ENCODE measurements at regions not wholly inside any gene's neighbourhood (a gene's known extent, or its start where the extent isn't known, plus 50 kb on each side); places are given as distances from the start of the nearest gene placed in this dataset.
"Not testable (repeated sequence)": the region's sequence is repeated elsewhere in the genome, so short reads cannot be mapped to it uniquely, and the experiment has no call there.

- DNase-seq, result no peak
- Histone ChIP-seq H3K4me3 (ENCODE audit: low read length) (no peak overlapping the region), H3K27me3 (ENCODE audit: control insufficient read depth, insufficient read depth, low read length) (no peaks in the 10 kb centered on the region), H3K27ac (ENCODE audit: low read length) (no peak overlapping the region), H3K9me3 (replicated peaks; ENCODE audit: control insufficient read depth, low read depth, low read length) (no peaks in the 10 kb centered on the region), H3K36me3 (ENCODE audit: control insufficient read depth, insufficient read depth, low read length) (no peaks in the 10 kb centered on the region), H3K4me1 (ENCODE audit: control insufficient read depth, insufficient read depth, low read length) (no peaks in the 10 kb centered on the region)
- WGBS (ENCODE audit: insufficient coverage), result 67% methylated on average over 1 of the region's 4 CpGs
Measured at GRCh38 chr15:93771196-93772030, 459.9 kb upstream of the MCTP2 start.

- H3K27ac ChIP-seq (ENCODE audit: low read length), result no peak overlapping the region
- DNase-seq, result no peak
- no peak overlapping the region for H3K4me3 ChIP-seq (ENCODE audit: low read length)
- H3K4me1 ChIP-seq (ENCODE audit: control insufficient read depth, insufficient read depth, low read length), result no peaks in the 10 kb centered on the region
- H3K36me3 ChIP-seq (ENCODE audit: control insufficient read depth, insufficient read depth, low read length), result no peaks in the 10 kb centered on the region
- WGBS (ENCODE audit: insufficient coverage), result no CpG with 5 or more reads among the region's 1 CpG
- no peaks in the 10 kb centered on the region for H3K27me3 ChIP-seq (ENCODE audit: control insufficient read depth, insufficient read depth, low read length)
- no peaks in the 10 kb centered on the region for H3K9me3 ChIP-seq (replicated peaks; ENCODE audit: control insufficient read depth, low read depth, low read length)
Measured at GRCh38 chr15:93770788-93771187, 460.6 kb upstream of the MCTP2 start.

GRCh38 chr15:93762036-93762435 lies 469.3 kb upstream of the MCTP2 start:
- H3K4me1 ChIP-seq (ENCODE audit: control insufficient read depth, insufficient read depth, low read length), result peaks cover 9% of the 10 kb centered on the region
- peaks cover 2% of the 10 kb centered on the region for H3K9me3 ChIP-seq (replicated peaks; ENCODE audit: control insufficient read depth, low read depth, low read length)
- no peaks in the 10 kb centered on the region for H3K27me3 ChIP-seq (ENCODE audit: control insufficient read depth, insufficient read depth, low read length)
- no CpG with 5 or more reads among the region's 3 CpGs for WGBS (ENCODE audit: insufficient coverage)
- H3K27ac ChIP-seq (ENCODE audit: low read length), result no peak overlapping the region
- H3K4me3 ChIP-seq (ENCODE audit: low read length), result no peak overlapping the region
- peak; percentile 84 for DNase-seq
- no peaks in the 10 kb centered on the region for H3K36me3 ChIP-seq (ENCODE audit: control insufficient read depth, insufficient read depth, low read length)

GRCh38 chr15:93759629-93760028 lies 471.7 kb upstream of the MCTP2 start:
- no peak overlapping the region for H3K27ac ChIP-seq (ENCODE audit: low read length)
- no peaks in the 10 kb centered on the region for H3K27me3 ChIP-seq (ENCODE audit: control insufficient read depth, insufficient read depth, low read length)
- no CpG with 5 or more reads among the region's 3 CpGs for WGBS (ENCODE audit: insufficient coverage)
- peak; percentile 19 for DNase-seq
- H3K4me1 ChIP-seq (ENCODE audit: control insufficient read depth, insufficient read depth, low read length), result peaks cover 9% of the 10 kb centered on the region
- peaks cover 4% of the 10 kb centered on the region for H3K9me3 ChIP-seq (replicated peaks; ENCODE audit: control insufficient read depth, low read depth, low read length)
- H3K4me3 ChIP-seq (ENCODE audit: low read length), result no peak overlapping the region
- no peaks in the 10 kb centered on the region for H3K36me3 ChIP-seq (ENCODE audit: control insufficient read depth, insufficient read depth, low read length)

GRCh38 chr15:93758824-93759223 lies 472.5 kb upstream of the MCTP2 start:
- Histone ChIP-seq H3K27me3 (ENCODE audit: control insufficient read depth, insufficient read depth, low read length) (no peaks in the 10 kb centered on the region), H3K4me3 (ENCODE audit: low read length) (no peak overlapping the region), H3K27ac (ENCODE audit: low read length) (no peak overlapping the region), H3K36me3 (ENCODE audit: control insufficient read depth, insufficient read depth, low read length) (no peaks in the 10 kb centered on the region), H3K4me1 (ENCODE audit: control insufficient read depth, insufficient read depth, low read length) (peaks cover 9% of the 10 kb centered on the region), H3K9me3 (replicated peaks; ENCODE audit: control insufficient read depth, low read depth, low read length) (peaks cover 4% of the 10 kb centered on the region)
- WGBS (ENCODE audit: insufficient coverage), result no CpG with 5 or more reads among the region's 2 CpGs
- DNase-seq, result no peak

GRCh38 chr15:93748710-93749109 lies 482.7 kb upstream of the MCTP2 start:
- Histone ChIP-seq H3K4me3 (ENCODE audit: low read length) (no peak overlapping the region), H3K9me3 (replicated peaks; ENCODE audit: control insufficient read depth, low read depth, low read length) (peaks cover 23% of the 10 kb centered on the region), H3K4me1 (ENCODE audit: control insufficient read depth, insufficient read depth, low read length) (no peaks in the 10 kb centered on the region), H3K36me3 (ENCODE audit: control insufficient read depth, insufficient read depth, low read length) (no peaks in the 10 kb centered on the region), H3K27me3 (ENCODE audit: control insufficient read depth, insufficient read depth, low read length) (no peaks in the 10 kb centered on the region), H3K27ac (ENCODE audit: low read length) (no peak overlapping the region)
- no peak for DNase-seq

- H3K27me3 ChIP-seq (ENCODE audit: control insufficient read depth, insufficient read depth, low read length); H3K27ac ChIP-seq (ENCODE audit: low read length); H3K9me3 ChIP-seq (replicated peaks; ENCODE audit: control insufficient read depth, low read depth, low read length); H3K36me3 ChIP-seq (ENCODE audit: control insufficient read depth, insufficient read depth, low read length); H3K4me1 ChIP-seq (ENCODE audit: control insufficient read depth, insufficient read depth, low read length); H3K4me3 ChIP-seq (ENCODE audit: low read length); DNase-seq: not testable (repeated sequence)
- 100% methylated on average over 3 of the region's 8 CpGs for WGBS (ENCODE audit: insufficient coverage)
Measured at GRCh38 chr15:93734976-93735375, 496.4 kb upstream of the MCTP2 start.

- no peak for DNase-seq
- Histone ChIP-seq H3K27ac (ENCODE audit: low read length) (no peak overlapping the region), H3K27me3 (ENCODE audit: control insufficient read depth, insufficient read depth, low read length) (no peaks in the 10 kb centered on the region), H3K9me3 (replicated peaks; ENCODE audit: control insufficient read depth, low read depth, low read length) (peaks cover 4% of the 10 kb centered on the region), H3K4me3 (ENCODE audit: low read length) (no peak overlapping the region), H3K36me3 (ENCODE audit: control insufficient read depth, insufficient read depth, low read length) (no peaks in the 10 kb centered on the region), H3K4me1 (ENCODE audit: control insufficient read depth, insufficient read depth, low read length) (no peaks in the 10 kb centered on the region)
- WGBS (ENCODE audit: insufficient coverage), result 94% methylated on average over 11 of the region's 11 CpGs
Measured at GRCh38 chr15:93730724-93731123, 500.6 kb upstream of the MCTP2 start.

GRCh38 chr15:93722165-93722564 lies 509.2 kb upstream of the MCTP2 start:
- no peaks in the 10 kb centered on the region for H3K36me3 ChIP-seq (ENCODE audit: control insufficient read depth, insufficient read depth, low read length)
- no peak overlapping the region for H3K4me3 ChIP-seq (ENCODE audit: low read length)
- no peaks in the 10 kb centered on the region for H3K4me1 ChIP-seq (ENCODE audit: control insufficient read depth, insufficient read depth, low read length)
- no peaks in the 10 kb centered on the region for H3K27me3 ChIP-seq (ENCODE audit: control insufficient read depth, insufficient read depth, low read length)
- DNase-seq, result no peak
- H3K9me3 ChIP-seq (replicated peaks; ENCODE audit: control insufficient read depth, low read depth, low read length), result no peaks in the 10 kb centered on the region
- no peak overlapping the region for H3K27ac ChIP-seq (ENCODE audit: low read length)

GRCh38 chr15:93720607-93721006 lies 510.8 kb upstream of the MCTP2 start:
- Histone ChIP-seq H3K27me3 (ENCODE audit: control insufficient read depth, insufficient read depth, low read length) (no peaks in the 10 kb centered on the region), H3K36me3 (ENCODE audit: control insufficient read depth, insufficient read depth, low read length) (no peaks in the 10 kb centered on the region), H3K4me1 (ENCODE audit: control insufficient read depth, insufficient read depth, low read length) (no peaks in the 10 kb centered on the region), H3K9me3 (replicated peaks; ENCODE audit: control insufficient read depth, low read depth, low read length) (no peaks in the 10 kb centered on the region), H3K4me3 (ENCODE audit: low read length) (no peak overlapping the region), H3K27ac (ENCODE audit: low read length) (no peak overlapping the region)
- DNase-seq, result no peak
- WGBS (ENCODE audit: insufficient coverage), result no CpG with 5 or more reads among the region's 3 CpGs

GRCh38 chr15:93719921-93720351 lies 511.4 kb upstream of the MCTP2 start:
- H3K4me1 ChIP-seq (ENCODE audit: control insufficient read depth, insufficient read depth, low read length), result no peaks in the 10 kb centered on the region
- no peak for DNase-seq
- H3K4me3 ChIP-seq (ENCODE audit: low read length), result no peak overlapping the region
- no peak overlapping the region for H3K27ac ChIP-seq (ENCODE audit: low read length)
- WGBS (ENCODE audit: insufficient coverage), result 80% methylated on average over 1 of the region's 2 CpGs
- H3K27me3 ChIP-seq (ENCODE audit: control insufficient read depth, insufficient read depth, low read length), result no peaks in the 10 kb centered on the region
- H3K36me3 ChIP-seq (ENCODE audit: control insufficient read depth, insufficient read depth, low read length), result no peaks in the 10 kb centered on the region
- H3K9me3 ChIP-seq (replicated peaks; ENCODE audit: control insufficient read depth, low read depth, low read length), result no peaks in the 10 kb centered on the region

All from muscle of leg (tissue), 3 donors.